ENCODE measurements at regions not wholly inside any gene's neighbourhood (a gene's known extent, or its start where the extent isn't known, plus 50 kb on each side); places are given as distances from the start of the nearest gene placed in this dataset.

- TF ChIP-seq POLR2AphosphoS5 (IDR thresholded peaks at IDR 0.05; ENCODE audit: low read depth, low read length) (no peak), TAF1 (IDR thresholded peaks at IDR 0.05; ENCODE audit: borderline replicate concordance, insufficient read depth, low read length) (no peak), SIN3A (IDR thresholded peaks at IDR 0.05; ENCODE audit: borderline replicate concordance, insufficient read depth, low read length) (no peak), FOXP2 (optimal IDR thresholded peaks at IDR 0.05; ENCODE audit: borderline replicate concordance, extremely low read depth, extremely low read length, insufficient read depth) (no peak)
- TF ChIP-seq, protein P1, sequence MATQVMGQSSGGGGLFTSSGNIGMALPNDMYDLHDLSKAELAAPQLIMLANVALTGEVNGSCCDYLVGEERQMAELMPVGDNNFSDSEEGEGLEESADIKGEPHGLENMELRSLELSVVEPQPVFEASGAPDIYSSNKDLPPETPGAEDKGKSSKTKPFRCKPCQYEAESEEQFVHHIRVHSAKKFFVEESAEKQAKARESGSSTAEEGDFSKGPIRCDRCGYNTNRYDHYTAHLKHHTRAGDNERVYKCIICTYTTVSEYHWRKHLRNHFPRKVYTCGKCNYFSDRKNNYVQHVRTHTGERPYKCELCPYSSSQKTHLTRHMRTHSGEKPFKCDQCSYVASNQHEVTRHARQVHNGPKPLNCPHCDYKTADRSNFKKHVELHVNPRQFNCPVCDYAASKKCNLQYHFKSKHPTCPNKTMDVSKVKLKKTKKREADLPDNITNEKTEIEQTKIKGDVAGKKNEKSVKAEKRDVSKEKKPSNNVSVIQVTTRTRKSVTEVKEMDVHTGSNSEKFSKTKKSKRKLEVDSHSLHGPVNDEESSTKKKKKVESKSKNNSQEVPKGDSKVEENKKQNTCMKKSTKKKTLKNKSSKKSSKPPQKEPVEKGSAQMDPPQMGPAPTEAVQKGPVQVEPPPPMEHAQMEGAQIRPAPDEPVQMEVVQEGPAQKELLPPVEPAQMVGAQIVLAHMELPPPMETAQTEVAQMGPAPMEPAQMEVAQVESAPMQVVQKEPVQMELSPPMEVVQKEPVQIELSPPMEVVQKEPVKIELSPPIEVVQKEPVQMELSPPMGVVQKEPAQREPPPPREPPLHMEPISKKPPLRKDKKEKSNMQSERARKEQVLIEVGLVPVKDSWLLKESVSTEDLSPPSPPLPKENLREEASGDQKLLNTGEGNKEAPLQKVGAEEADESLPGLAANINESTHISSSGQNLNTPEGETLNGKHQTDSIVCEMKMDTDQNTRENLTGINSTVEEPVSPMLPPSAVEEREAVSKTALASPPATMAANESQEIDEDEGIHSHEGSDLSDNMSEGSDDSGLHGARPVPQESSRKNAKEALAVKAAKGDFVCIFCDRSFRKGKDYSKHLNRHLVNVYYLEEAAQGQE (IDR thresholded peaks at IDR 0.05; ENCODE audit: insufficient read depth in 1 of 2, low read depth in 2 of 2, low read length in 2 of 2): no peak
These were observed 187.4 kb upstream of the RREB1 start for GRCh38 chr6:6920114-6920986.

GRCh38 chr6:6920987-6921313, 186.8 kb upstream of the RREB1 start:
- no peak for TF ChIP-seq SIN3A (IDR thresholded peaks at IDR 0.05; ENCODE audit: borderline replicate concordance, insufficient read depth, low read length)
- no peak for TF ChIP-seq TAF1 (IDR thresholded peaks at IDR 0.05; ENCODE audit: borderline replicate concordance, insufficient read depth, low read length)
- TF ChIP-seq POLR2AphosphoS5 (IDR thresholded peaks at IDR 0.05; ENCODE audit: low read depth, low read length): no peak
- TF ChIP-seq, protein P1 (IDR thresholded peaks at IDR 0.05; ENCODE audit: insufficient read depth in 1 of 2, low read depth in 2 of 2, low read length in 2 of 2): no peak
- TF ChIP-seq FOXP2 (optimal IDR thresholded peaks at IDR 0.05; ENCODE audit: borderline replicate concordance, extremely low read depth, extremely low read length, insufficient read depth): no peak

GRCh38 chr6:6922166-6922565, 185.6 kb upstream of the RREB1 start:
- TF ChIP-seq TAF1 (IDR thresholded peaks at IDR 0.05; ENCODE audit: borderline replicate concordance, insufficient read depth, low read length): no peak
- TF ChIP-seq, protein P1 (IDR thresholded peaks at IDR 0.05; ENCODE audit: insufficient read depth in 1 of 2, low read depth in 2 of 2, low read length in 2 of 2): no peak
- no peak for TF ChIP-seq FOXP2 (optimal IDR thresholded peaks at IDR 0.05; ENCODE audit: borderline replicate concordance, extremely low read depth, extremely low read length, insufficient read depth)
- TF ChIP-seq POLR2AphosphoS5 (IDR thresholded peaks at IDR 0.05; ENCODE audit: low read depth, low read length): no peak
- TF ChIP-seq SIN3A (IDR thresholded peaks at IDR 0.05; ENCODE audit: borderline replicate concordance, insufficient read depth, low read length): no peak

- TF ChIP-seq FOXP2 (optimal IDR thresholded peaks at IDR 0.05; ENCODE audit: borderline replicate concordance, extremely low read depth, extremely low read length, insufficient read depth) (no peak), POLR2AphosphoS5 (IDR thresholded peaks at IDR 0.05; ENCODE audit: low read depth, low read length) (no peak)
These were observed 184.2 kb upstream of the RREB1 start for GRCh38 chr6:6923605-6924004.

DNA sequence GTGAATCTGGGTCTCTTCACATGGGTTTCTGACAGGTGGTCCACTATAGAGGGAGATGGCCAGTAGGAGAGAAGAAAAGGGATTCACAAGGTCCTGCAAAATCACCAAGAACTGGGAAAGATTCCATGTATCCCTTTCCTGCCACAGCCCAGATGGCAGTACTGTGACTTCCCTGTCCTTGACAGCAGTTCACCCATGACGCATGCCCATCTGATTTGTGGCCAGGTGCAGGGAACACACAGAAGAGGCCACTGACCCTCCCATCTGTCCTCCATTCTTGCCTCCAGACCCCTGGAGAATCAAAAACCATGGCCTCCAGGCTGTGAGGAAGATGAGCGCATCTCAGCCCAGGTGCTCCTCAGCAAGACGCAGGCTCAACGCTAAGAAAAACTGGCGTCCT, 183.1 kb upstream of the RREB1 start:
- TF ChIP-seq TAF1 (IDR thresholded peaks at IDR 0.05; ENCODE audit: borderline replicate concordance, insufficient read depth, low read length) (no peak), POLR2AphosphoS5 (IDR thresholded peaks at IDR 0.05; ENCODE audit: low read depth, low read length) (no peak)

GRCh38 chr6:6925391-6926164, 182.2 kb upstream of the RREB1 start:
- TF ChIP-seq, protein P1 (IDR thresholded peaks at IDR 0.05; ENCODE audit: insufficient read depth in 1 of 2, low read depth in 2 of 2, low read length in 2 of 2): no peak
- TF ChIP-seq SIN3A (IDR thresholded peaks at IDR 0.05; ENCODE audit: borderline replicate concordance, insufficient read depth, low read length): no peak
- TF ChIP-seq TAF1 (IDR thresholded peaks at IDR 0.05; ENCODE audit: borderline replicate concordance, insufficient read depth, low read length): no peak
- TF ChIP-seq FOXP2 (optimal IDR thresholded peaks at IDR 0.05; ENCODE audit: borderline replicate concordance, extremely low read depth, extremely low read length, insufficient read depth): no peak
